Muscle layer of duodenum (tissue), 2 donors: ENCODE measurements at regions not wholly inside any gene's neighbourhood (a gene's known extent, or its start where the extent isn't known, plus 50 kb on each side); places are given as distances from the start of the nearest gene placed in this dataset.
A peak's percentile ranks its signal among the peaks of the same experiment; 100 is the strongest.

ENCODE experiments used
- H3K27ac ChIP-seq: one replicate; pipeline ENCODE4 v1.7.0; 2013; ENCODE audit warnings: mild to moderate bottlenecking, low read length
- H3K27me3 ChIP-seq: one replicate; pipeline ENCODE4 v1.7.0; 2013; ENCODE audit warnings: low read depth, mild to moderate bottlenecking, control low read depth, low read length
- H3K36me3 ChIP-seq, 2 donors: one replicate each; pipeline ENCODE4 v1.7.0; 2013; ENCODE audit warnings: low read length in 2 of 2, control low read depth in 1 of 2, mild to moderate bottlenecking in 1 of 2; ENCODE audit not compliant: insufficient read depth in 2 of 2, control insufficient read depth in 1 of 2
- H3K4me1 ChIP-seq, 2 donors: one replicate each; pipeline ENCODE4 v1.7.0; 2013; ENCODE audit warnings: low read length in 2 of 2, mild to moderate bottlenecking in 2 of 2, control low read depth in 1 of 2, moderate library complexity in 1 of 2; ENCODE audit not compliant: insufficient read depth in 2 of 2, control insufficient read depth in 1 of 2
- H3K4me3 ChIP-seq, 2 donors: one replicate each; pipeline ENCODE4 v1.7.0; 2013; ENCODE audit warnings: low read length in 2 of 2, low read depth in 1 of 2, mild to moderate bottlenecking in 1 of 2
- H3K9me3 ChIP-seq, 2 donors: one replicate each; pipeline ENCODE4 v1.7.0; 2013; ENCODE audit warnings: low read length in 2 of 2, control low read depth in 1 of 2, mild to moderate bottlenecking in 1 of 2; ENCODE audit not compliant: control insufficient read depth in 1 of 2
- donor health status: healthy.

DNA sequence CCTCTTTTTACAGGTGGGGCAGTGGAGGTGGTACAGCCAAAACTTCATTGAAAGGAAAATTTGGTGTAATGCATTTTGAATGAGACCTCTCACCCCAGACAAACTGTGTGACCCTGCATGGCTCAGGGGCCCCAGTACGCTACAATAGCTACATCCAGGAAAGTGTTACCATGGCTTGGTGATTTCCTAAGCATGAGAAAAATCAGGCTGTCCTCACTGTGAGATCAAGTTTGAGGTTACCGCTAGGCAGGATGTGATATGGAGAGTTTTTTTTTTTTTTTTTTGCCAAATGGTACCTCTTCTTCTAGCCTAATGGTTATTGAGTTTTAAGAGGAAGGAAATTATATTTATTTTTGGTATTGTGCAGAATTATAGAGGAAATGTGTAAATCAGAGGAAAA, 305.3 kb downstream of the CD83 start:
- Histone ChIP-seq H3K4me1 (no peaks in the 10 kb centered on the region), H3K36me3 (no peaks in the 10 kb centered on the region), H3K27ac (no peak overlapping the region), H3K9me3 (no peaks in the 10 kb centered on the region), H3K27me3 (no peaks in the 10 kb centered on the region), H3K4me3 (no peak overlapping the region)

DNA sequence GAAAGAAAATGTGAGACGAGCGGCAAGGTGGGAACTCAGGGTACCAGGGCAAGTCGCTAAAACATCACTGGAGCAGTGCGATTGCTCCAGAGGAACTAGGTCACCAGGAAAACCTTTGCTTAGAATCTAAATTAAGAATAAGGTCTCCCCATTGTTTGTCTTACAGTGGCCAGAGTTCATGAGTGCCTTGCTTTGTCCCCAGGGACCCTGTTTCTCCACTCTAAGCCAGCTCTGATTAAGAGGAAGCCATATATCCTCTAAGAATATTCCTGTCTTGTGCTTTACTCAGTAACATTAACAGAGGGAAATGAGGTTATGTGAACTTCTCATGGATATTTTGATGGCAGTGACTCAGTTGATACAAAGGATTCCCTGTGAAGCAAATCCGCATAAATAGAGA, 305.8 kb downstream of the CD83 start:
- Histone ChIP-seq H3K27ac (no peak overlapping the region), H3K4me3 (no peak overlapping the region), H3K9me3 (no peaks in the 10 kb centered on the region), H3K27me3 (no peaks in the 10 kb centered on the region), H3K36me3 (no peaks in the 10 kb centered on the region), H3K4me1 (no peaks in the 10 kb centered on the region)

DNA sequence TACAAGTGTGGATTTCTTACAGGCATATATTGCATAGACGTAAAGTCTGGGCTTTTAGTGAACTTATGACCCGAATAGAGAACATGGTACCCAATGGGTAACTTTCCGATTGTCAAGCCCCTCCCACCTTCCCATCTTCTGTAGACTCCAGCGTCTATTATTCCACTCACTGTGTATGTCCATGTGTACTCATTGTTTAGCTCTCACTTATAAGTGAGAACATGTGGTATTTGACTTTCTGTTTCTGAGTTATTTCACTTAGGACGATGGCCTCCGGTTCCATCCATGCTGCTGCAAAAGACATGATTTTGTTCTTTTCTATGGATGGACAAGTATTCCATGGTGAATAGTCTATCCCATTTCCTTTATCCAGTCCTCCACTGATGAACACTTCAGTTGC, 306.4 kb downstream of the CD83 start:
- Histone ChIP-seq H3K27ac (no peak overlapping the region), H3K9me3 (no peaks in the 10 kb centered on the region)

DNA sequence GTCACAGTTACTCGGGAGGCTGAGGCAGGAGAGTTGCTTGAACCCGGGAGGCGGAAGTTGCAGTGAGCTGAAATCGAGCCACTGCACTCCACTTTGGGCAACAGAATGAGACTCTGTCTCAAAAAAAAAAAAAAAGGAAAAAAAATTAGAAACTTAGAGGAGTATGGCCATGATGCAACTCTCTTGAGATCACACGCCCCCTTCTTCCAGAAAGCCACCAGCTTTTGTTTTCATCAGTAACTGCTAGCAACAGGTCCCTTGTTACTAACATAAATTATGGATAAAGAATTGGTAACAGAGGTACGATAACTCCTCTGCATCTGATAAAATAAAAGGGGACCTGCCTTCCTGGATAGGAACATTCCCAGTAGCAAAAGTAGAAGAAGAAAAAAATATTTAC, 308.2 kb downstream of the CD83 start:
- H3K27ac ChIP-seq = no peak overlapping the region
- H3K4me3 ChIP-seq = no peak overlapping the region
- no peaks in the 10 kb centered on the region for H3K36me3 ChIP-seq
- no peaks in the 10 kb centered on the region for H3K4me1 ChIP-seq
- no peaks in the 10 kb centered on the region for H3K9me3 ChIP-seq
- no peaks in the 10 kb centered on the region for H3K27me3 ChIP-seq

More for the DNA sequence above, 306.4 kb downstream of the CD83 start:
- no peaks in the 10 kb centered on the region for H3K4me1 ChIP-seq
- H3K36me3 ChIP-seq = no peaks in the 10 kb centered on the region
- no peaks in the 10 kb centered on the region for H3K27me3 ChIP-seq
- H3K4me3 ChIP-seq = no peak overlapping the region

DNA sequence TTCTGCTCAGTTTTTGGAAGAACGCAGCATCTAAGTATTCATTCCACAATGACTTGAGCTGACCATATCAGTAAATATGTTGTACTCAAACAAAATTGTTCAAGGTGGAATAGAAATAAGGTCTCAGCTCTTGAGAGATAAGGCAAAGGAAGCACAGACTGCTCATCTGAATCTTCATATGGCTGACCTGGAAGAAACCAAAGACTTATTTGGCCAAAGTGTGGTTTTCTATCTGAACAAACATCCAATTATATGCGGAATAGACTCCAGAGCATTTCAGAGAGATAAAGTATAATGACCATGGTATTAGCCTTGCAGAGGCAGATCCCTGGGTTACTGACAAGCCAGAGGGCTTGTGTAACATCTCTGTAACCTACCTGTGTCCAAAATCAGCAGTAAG, 308.7 kb downstream of the CD83 start:
- H3K36me3 ChIP-seq = no peaks in the 10 kb centered on the region
- H3K4me3 ChIP-seq = no peak overlapping the region
- no peak overlapping the region for H3K27ac ChIP-seq
- no peaks in the 10 kb centered on the region for H3K4me1 ChIP-seq
- no peaks in the 10 kb centered on the region for H3K9me3 ChIP-seq
- no peaks in the 10 kb centered on the region for H3K27me3 ChIP-seq

DNA sequence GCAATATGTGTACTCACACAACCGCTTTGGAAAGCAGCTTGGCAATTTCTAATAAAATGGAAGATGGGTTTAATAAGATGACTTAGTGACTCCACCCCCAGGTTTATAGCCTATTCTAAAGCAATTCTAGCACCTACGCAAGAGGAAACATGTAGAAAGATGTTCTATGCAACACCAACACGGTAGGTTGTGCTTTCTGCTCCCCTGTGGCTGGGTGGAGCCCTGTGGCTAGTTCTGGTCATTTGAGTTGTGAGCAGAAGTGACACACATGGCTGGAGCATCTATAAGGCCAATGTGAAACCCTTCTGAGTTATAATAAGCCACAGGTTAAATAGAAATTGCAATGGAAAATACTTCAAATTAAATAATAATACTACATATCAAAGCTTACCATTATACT, 310.7 kb downstream of the CD83 start:
- Histone ChIP-seq H3K9me3 (no peaks in the 10 kb centered on the region), H3K27me3 (no peaks in the 10 kb centered on the region), H3K27ac (no peak overlapping the region), H3K4me1 (no peaks in the 10 kb centered on the region), H3K4me3 (no peak overlapping the region), H3K36me3 (no peaks in the 10 kb centered on the region)

DNA sequence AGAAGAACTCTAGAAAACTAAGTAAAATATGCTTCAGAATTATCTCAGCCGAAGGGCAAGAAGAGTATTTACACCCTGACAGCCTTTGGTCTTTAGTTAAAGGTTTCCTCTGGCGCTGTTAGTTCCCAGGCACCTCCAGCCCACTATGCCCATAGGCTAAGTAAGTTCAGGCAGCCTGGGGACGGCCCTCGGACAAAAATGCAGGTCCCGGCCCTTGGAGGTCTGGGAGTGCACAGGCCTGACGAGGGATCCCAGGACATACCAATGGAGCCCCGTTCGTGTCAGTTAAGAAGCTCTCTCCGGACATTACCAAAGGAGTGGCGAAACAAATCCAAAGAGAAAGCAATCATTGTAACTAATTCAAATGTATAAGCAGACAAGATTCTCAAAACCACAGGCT, 311.8 kb downstream of the CD83 start:
- H3K27ac ChIP-seq = no peak overlapping the region
- no peaks in the 10 kb centered on the region for H3K9me3 ChIP-seq
- H3K36me3 ChIP-seq = no peaks in the 10 kb centered on the region
- H3K4me1 ChIP-seq = no peaks in the 10 kb centered on the region
- no peaks in the 10 kb centered on the region for H3K27me3 ChIP-seq
- no peak overlapping the region for H3K4me3 ChIP-seq

DNA sequence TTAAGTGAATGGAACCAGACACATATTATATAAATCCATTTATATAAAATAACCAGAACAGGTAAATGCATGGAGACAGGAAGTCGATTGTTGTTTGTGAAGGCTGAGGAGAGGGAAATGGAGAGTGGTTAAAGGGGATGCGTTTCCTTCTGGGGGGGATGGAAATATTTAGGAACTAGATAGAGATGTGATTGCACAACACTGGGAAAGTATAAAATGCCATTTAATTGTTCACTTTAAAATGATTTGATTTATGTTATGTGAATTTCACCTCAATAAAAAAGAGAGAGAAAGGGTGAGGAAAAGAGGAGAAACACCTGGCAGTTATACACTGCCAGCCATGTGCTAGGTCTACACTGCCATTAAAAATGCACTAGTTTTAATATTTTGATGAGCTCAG, 312.6 kb downstream of the CD83 start:
- no peak overlapping the region for H3K4me3 ChIP-seq
- H3K36me3 ChIP-seq = no peaks in the 10 kb centered on the region

DNA sequence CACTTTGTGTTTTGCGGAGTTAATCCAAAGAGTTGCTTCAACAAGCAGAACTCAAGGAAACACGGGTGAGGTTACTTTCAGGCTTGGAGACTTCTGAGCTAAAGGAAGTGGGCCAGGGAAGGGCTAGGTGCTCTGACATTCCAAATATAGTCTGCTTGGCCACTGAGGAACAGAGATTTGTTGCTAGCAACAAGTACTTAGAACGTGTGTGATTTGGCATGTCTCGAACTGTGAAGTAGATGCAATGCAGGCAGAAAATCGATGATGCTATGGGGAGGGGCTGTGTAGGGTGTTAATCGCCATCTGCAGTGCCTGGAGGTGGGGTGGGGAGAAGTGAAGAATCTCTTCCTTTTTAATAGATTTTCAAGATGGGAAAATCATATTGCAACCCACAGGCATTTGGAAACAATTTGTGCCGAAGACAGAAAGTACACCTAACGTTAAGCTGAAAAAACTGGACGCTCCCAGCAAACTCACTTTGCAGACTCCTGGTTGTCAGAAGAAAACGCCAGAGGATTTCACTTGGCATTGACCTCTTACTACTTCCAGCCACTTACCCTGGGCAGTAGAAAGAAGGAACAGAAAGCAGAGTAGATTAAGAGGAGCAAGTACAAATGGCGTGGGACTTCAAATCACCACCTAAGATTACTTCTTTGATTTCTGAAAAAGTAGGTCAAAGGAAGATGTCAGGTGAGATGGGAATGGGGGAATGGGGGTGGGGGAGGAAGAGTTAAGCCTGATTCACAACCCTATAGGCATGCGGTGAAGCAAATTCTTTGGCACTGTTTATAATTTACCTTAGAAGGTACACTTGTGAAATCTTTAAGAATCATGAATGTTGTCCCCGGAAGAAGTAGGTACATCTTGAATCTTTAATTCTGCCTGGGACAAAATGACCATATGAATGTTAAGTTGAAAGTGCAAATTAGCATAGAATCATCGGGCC, 314.1 kb downstream of the CD83 start:
- no peaks in the 10 kb centered on the region for H3K4me1 ChIP-seq
- H3K9me3 ChIP-seq = no peaks in the 10 kb centered on the region
- H3K4me3 ChIP-seq = peak overlapping the region in 1 of 2 donors; percentile 12
- H3K27ac ChIP-seq = no peak overlapping the region
- H3K27me3 ChIP-seq = no peaks in the 10 kb centered on the region
- H3K36me3 ChIP-seq = no peaks in the 10 kb centered on the region

More for the DNA sequence above, 312.6 kb downstream of the CD83 start:
- Histone ChIP-seq H3K9me3 (no peaks in the 10 kb centered on the region), H3K27ac (no peak overlapping the region), H3K27me3 (no peaks in the 10 kb centered on the region), H3K4me1 (no peaks in the 10 kb centered on the region)

DNA sequence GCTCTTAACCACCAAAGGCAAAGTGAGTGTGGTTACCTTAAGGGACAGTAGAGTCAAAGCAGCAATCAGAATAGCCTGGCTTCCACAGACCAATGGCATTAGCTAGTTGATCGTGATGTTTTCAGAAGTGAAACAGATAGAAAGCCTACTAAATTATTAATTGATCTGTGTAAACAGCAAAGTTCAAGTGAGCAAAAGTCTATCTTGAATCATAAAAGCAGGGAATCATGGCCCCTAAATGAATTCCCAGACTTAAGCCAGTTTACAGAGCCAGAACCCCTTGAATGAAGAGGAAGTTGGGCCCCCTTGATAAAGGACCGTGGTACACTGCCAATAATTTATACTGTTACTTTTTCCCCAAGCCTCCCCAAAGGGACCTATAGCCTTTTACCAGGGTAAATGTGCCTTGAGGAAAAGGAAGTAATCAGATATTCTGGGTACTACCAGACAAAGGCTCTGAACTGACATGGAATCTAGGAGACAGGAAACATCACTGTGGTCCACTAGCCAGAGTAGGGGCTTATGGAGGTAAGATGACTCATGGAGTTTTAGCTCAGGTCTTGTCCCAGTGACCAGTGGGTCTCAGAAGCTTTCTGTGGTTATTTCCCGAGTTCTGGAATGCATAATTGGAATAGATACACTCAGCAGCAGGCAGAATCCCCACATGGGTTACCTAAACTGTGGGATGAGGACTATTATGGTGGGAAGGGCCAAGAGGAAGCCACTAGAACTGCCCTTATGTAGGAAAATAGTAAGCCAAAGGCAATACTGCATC, 317.5 kb downstream of the CD83 start:
- Histone ChIP-seq H3K4me3 (no peak overlapping the region), H3K27me3 (no peaks in the 10 kb centered on the region), H3K4me1 (peaks cover 0 to 4% of the 10 kb centered on the region in 2 donors), H3K36me3 (no peaks in the 10 kb centered on the region), H3K9me3 (no peaks in the 10 kb centered on the region), H3K27ac (no peak overlapping the region)

DNA sequence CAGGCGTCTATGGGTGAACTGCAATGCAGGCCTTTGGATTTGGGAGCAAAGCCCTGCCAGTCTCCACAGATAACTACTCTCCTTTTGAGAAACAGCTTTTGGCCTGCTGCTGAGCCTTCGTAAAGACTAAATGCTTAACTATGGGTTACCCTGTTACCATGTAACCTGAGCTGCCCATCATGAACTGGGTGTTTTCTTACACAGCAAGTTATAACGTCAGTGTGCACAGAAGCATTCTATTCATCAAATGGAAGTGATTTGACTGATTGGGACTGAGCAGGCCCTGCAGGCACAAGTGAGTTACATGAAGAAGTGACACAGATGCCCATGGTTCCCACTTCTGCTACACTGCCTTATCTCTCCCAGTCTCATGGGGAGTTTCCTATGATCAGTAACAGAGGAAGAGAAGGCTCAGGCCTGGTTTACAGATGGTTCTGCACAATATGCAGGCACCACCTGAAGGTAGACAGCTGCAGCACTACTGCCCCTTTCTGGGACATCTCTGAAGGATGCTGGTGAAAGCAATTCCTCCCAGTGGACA, 319.1 kb downstream of the CD83 start:
- peaks cover 0 to 20% of the 10 kb centered on the region in 2 donors for H3K4me1 ChIP-seq
- no peak overlapping the region for H3K27ac ChIP-seq
- H3K36me3 ChIP-seq = no peaks in the 10 kb centered on the region
- H3K9me3 ChIP-seq = no peaks in the 10 kb centered on the region
- no peaks in the 10 kb centered on the region for H3K27me3 ChIP-seq
- H3K4me3 ChIP-seq = no peak overlapping the region
